ENCODE measurements at regions not wholly inside any gene's neighbourhood (a gene's known extent, or its start where the extent isn't known, plus 50 kb on each side); places are given as distances from the start of the nearest gene placed in this dataset.

DNA sequence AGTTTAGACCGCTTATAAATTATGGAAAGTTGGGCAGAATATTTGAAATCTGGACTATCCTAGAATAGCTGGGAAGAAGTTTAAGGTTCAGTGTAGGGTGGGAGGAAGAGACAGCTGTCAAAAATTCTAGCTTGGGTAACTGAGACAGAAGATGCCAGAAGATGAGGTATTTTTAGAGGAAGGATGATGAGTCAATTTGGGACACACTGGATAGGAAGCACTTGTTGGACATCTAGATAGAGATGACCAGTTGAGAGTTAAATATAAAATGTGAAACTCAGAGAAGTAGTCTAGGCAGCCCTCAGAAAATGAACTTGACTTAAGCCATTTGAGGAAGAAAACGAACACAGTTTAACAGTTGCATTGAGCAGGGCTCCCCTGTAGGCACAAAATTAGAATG is 137.9 kb upstream of the MAP9 start:
- DNase-seq = no peak

- peak; percentile 44 for DNase-seq
Observed at GRCh38 chr4:155512817-155513216, 136.1 kb upstream of the MAP9 start.

DNA sequence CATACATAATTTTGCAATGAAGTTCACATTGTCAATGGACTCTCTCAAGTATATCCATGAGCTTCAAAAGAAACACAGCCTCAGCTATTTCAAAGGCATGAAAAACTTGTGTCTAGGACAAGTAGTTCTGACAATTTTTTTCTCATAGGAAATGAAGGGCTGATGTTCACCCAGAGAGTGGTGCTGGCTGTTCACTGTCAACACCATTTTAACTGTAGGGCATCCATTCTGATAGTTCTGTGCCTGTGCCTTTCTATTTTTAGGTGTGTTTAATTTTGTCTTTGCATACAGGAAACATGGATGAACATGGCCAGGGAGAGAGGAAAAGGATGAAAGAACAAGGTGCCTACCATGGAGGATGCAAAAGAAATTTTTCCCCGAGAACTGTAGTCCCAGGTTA is 135.3 kb upstream of the MAP9 start:
- no peak for DNase-seq

DNA sequence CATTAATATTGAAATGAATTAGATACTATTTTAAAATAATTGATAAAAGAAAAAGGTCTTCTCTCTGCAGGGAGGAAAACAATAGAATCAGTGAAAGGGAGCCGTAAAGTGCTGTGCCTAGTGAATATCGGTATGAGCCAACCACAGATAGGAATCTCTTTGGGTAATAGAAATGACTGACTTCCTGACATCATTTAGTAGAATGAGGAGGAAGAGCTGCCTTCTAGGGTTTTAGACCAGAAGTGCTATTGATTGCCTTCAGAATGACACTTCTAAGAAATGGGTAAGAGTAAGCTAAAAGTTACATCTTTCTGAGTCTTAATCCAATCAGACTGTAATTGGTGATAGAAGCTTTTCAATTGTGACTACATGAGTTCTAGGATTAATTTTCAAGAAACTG is 134.0 kb upstream of the MAP9 start:
- no peak for DNase-seq

DNA sequence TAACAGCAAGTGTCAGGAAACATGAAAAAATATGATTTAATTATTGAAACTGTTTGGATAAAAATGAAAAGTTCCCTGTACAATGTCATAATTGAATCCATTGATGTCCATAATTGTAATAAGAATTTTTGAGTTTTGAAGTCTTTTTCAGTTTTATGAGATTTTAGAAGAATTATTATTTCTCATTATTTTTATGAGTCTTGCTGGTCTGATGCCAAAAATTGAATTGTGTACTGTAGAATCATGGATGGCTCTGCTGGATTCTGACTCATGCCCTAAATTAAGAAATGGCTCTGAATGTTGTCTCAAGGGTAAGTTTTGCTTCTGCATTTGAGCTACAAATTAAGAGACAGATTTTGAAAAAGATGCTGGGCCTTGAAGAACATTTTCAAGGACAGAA is 132.8 kb upstream of the MAP9 start:
- DNase-seq = peak; percentile 42

GRCh38 chr4:155506745-155507144 is 130.0 kb upstream of the MAP9 start:
- DNase-seq = no peak

- no peak for DNase-seq
Observed at GRCh38 chr4:155505321-155505720, 128.6 kb upstream of the MAP9 start.

DNA sequence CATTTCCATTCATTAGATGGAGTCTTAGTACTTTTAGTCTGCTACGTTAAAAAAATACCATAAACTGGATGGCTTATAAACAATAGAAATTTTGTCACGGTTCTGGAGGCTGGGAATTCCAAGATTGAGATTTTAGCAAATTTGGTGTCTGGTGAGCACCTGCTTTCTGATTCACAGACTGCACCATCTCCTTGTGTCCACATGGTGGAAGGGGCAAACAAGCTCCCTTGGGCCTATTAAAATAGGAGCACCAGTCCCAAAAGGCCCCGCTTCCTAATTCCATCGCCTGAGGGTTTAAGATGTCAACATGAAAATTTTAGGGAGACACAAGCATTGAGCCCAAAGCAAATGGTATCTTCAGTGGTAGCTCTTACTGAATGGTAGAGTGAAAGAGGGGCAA is 120.5 kb upstream of the MAP9 start:
- no peak for DNase-seq

GRCh38 chr4:155496294-155496626 is 119.5 kb upstream of the MAP9 start:
- no peak for DNase-seq

DNA sequence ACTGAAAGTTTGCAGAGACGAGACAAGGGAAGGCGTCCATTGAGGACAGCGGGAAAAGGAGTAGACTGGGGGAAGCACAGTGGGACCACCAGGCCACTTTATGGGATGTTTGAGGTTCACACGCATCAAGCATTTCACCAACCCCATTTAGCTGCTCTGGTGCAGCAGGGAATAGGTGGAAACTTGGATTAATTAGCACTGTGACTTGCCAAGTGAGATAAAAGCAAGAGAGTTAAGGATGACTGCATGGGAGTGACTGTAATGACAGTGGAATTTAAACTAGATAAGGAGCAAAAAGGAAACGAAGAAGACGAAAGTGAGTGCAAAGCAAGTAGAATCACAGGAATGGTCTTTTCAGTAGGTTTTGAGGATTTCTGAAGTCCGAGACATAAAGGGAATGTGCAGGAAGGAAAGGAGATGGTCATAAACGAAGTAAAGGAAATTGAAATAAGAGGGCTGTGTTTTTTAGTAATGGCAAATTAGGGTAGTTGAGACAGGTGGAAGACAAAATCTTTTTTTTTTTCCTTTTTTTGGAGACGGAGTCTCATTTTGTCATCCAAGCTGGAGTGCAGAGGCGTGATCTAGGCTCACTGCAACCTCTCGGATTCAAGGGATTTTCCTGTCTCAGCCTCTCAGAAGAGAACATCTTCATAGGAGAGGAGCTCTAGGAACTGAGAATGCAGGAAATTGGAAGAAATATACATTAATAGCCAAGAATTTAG is 119.0 kb upstream of the MAP9 start:
- no peak for DNase-seq

DNA sequence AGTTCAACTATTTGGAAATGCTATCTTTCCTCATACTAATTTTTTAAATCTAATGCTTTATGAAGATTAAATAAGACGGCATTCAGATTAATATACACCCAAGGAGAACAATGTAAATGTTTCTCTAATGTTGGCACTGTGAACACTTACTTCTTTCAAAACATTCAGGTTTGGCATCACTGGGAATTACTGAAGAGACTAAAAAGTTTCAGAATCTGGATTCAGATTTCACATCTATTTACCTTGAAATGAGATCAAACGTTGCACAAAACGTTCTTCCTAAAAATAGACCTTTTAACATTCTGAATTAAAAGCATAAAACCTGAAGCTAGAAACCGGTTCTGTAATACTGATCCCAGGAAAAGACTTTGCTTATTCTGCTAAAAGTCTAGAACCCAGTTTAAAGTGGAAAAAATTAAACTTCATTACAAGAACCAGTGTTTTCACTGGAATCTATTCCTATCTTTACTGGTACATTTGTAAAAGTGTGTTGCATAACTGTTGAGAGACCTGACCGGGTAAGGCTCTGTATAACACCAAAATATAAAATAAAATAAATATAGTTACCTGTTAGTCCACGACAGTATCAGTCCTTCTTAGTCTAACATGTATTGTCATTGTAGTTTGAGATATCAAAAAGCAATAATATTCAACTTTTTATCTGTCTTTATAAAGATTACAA is 117.4 kb upstream of the MAP9 start:
- no peak for DNase-seq

- DNase-seq = no peak
Observed at GRCh38 chr4:155491336-155492120, 114.8 kb upstream of the MAP9 start.

- DNase-seq = no peak
Observed at GRCh38 chr4:155489271-155489670, 112.5 kb upstream of the MAP9 start.

DNA sequence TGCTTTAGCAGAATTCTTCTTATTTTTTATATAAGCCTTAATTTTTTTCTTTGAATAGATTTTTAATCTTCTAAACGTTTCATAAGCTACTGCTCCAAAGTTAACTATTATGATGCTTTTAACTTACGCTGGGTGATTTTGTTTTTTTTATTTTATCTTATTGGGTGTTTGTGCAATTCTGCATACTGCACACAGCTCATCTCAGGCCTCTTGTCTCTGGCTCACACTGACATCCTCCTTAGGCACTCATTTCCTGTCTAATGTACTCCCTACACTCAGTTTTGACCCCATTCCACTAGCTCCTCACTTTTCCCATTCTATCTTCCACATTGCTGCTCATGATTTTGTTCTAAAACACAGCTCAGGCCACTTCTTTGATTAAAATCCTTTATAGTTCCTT is 111.9 kb upstream of the MAP9 start:
- DNase-seq = no peak

DNA sequence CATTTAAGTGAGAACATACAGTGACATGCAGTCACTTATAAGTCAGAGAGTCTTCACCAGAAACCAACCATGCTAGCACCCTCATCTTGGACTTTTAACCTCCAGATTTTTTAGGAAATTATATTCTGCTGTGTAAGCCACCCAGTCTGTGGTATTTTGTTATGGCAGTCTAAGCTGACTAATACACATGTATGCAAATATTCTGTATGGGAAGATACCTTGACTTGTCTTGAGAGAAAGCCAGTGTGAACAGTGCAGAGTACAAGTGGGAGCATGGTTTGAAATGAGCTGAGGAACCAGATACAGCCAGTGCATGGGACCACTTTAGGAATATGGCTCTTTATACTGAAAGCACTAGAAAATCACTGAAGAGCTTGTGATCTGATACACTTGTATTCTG is 110.4 kb upstream of the MAP9 start:
- no peak for DNase-seq

DNA sequence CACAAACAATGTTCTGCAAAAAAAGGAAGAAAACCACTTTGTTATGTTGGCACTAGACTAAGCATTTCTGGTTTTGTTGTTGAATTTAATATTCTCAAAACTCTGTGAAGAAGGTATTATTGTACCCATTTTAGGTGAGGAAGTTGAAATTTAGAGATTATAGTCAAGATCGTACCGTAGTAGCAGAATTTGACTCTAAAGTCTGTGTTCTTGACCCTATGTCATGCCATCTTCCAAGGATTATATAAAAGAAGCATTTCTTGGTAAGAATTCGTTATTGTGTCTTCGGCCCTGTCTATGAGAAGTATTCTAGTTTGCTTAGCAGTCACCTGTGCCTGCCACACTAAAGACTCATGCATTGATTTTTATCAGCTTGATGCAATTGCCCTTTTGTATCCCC is 104.4 kb upstream of the MAP9 start:
- no peak for DNase-seq

- DNase-seq = no peak
Observed at GRCh38 chr4:155479835-155480234, 103.1 kb upstream of the MAP9 start.

DNA sequence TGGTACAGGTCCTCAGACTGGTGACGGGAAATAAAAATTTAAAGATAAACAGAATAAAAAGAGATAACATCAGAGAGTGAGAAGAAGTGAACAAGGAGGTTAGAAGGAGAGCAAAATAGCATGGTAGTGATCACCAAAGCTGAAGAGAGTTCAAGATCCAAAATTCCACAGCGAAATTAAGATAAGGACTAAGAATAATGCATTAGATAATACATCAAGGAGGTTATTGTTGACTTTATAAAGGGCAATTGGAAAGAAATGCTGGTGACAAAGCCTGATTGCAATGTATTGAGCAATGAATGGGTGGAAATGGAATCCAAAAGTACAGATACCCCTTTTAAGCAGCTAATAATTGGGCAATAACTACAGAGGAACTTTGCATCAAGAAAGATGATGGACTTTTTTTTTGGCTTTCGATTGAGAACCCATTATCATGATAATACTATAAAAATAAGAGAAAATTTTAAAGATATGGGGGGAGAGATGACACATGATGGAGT is 101.6 kb upstream of the MAP9 start:
- DNase-seq = no peak

GRCh38 chr4:155474758-155475157 is 98.0 kb upstream of the MAP9 start:
- no peak for DNase-seq

DNA sequence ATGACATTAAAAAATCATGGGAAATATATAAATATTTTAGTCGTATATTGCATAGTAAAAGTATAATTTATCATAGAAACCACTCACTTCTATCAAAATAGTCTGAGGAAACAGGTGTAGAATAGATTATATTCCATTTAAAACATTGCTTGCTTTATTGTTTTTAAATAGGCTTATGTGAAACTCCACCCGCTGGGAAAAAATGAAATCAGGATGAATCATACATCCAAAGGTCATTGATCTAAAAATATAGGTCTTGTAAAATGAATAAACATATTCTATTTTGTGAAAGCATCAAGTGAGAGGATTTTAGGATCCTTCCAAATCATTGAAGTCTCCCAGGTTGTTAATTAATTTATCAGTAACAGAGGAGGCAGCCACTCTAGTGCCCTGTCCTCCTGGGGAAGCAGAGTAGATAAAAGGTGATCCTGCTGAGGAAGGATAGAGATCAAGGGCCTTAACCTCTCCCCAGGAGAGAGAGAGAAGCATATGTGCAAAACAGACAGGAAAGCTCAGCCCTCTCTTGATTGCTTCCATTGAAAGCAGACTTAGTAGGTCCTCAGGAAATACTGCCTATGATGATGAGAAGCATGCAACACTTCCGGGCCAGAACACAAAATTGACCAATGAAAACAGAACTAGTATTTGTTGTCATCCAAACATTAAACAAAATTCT is 96.8 kb upstream of the MAP9 start:
- no peak for DNase-seq

DNA sequence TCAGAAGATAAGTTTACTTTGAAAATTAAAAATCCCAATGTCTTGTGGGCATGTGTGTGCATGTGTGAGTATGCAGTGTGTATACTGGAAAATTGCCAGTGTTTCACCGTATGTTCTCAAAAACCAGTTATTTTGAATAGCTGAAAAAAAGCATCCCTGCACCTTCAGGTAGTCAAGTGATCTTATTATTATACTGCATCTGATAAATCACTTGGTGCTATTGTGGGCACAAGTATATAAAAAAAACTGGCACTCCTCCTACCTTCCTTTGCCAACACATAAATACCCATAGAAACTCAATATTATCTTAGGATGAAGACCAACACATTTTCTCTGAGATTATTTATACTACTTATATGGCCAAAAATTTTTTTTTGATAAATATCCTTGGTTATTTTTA is 91.5 kb upstream of the MAP9 start:
- DNase-seq = no peak

- no peak for DNase-seq
Observed at GRCh38 chr4:155450676-155451075, 73.9 kb upstream of the MAP9 start.

- DNase-seq = no peak
Observed at GRCh38 chr4:155445306-155445705, 68.5 kb upstream of the MAP9 start.

All from renal pelvis (tissue), 1 donor.